Liver (tissue), 8 donors: ENCODE measurements at regions not wholly inside any gene's neighbourhood (a gene's known extent, or its start where the extent isn't known, plus 50 kb on each side); places are given as distances from the start of the nearest gene placed in this dataset.

ENCODE experiments used
- DNase-seq: peaks from one replicate; pipeline ENCODE4 v3.0.0-alpha.2; 2017; ENCODE audit warnings: low spot score
- H3K27ac ChIP-seq, 2 donors: one replicate each; pipeline ENCODE4 v1.7.0; 2013; ENCODE audit warnings: inconsistent platforms in 2 of 2, low read length in 2 of 2, control low read depth in 1 of 2, low read depth in 1 of 2, mild to moderate bottlenecking in 1 of 2
- H3K27me3 ChIP-seq, 4 donors: one replicate each; pipeline versions ENCODE4 v1.6.1 to v1.7.0; 2013; ENCODE audit warnings: low read length in 3 of 4, inconsistent platforms in 1 of 4, mild to moderate bottlenecking in 1 of 4, moderate library complexity in 1 of 4; ENCODE audit not compliant: control insufficient read depth in 4 of 4, insufficient read depth in 4 of 4
- H3K36me3 ChIP-seq, 4 donors: one replicate each; pipeline versions ENCODE4 v1.6.1 to v1.7.0; 2013; ENCODE audit warnings: low read length in 3 of 4, mild to moderate bottlenecking in 3 of 4, low read depth in 1 of 4, moderate library complexity in 1 of 4; ENCODE audit not compliant: control insufficient read depth in 4 of 4, insufficient read depth in 3 of 4
- H3K4me1 ChIP-seq, 4 donors: one replicate each; pipeline versions ENCODE4 v1.6.1 to v1.7.0; 2013; ENCODE audit warnings: low read length in 3 of 4, mild to moderate bottlenecking in 3 of 4, moderate library complexity in 1 of 4; ENCODE audit not compliant: control insufficient read depth in 4 of 4, insufficient read depth in 4 of 4
- H3K4me3 ChIP-seq, 3 donors: one replicate each; pipeline versions ENCODE4 v1.6.1 to v1.7.0; 2013; ENCODE audit warnings: low read length in 3 of 3, control low read depth in 1 of 3, low read depth in 1 of 3, mild to moderate bottlenecking in 1 of 3
- H3K9ac ChIP-seq, 2 donors: one replicate each; pipeline ENCODE4 v1.7.0; 2013; ENCODE audit warnings: low read length in 2 of 2, mild to moderate bottlenecking in 2 of 2, moderate library complexity in 2 of 2, control low read depth in 1 of 2, low read depth in 1 of 2
- H3K9me3 ChIP-seq, 4 donors: one replicate each; pipeline versions ENCODE4 v1.6.1 to v1.7.0; 2013; ENCODE audit warnings: low read length in 3 of 4; ENCODE audit not compliant: control insufficient read depth in 4 of 4
- CTCF ChIP-seq: fragments of 150-350 bp; IDR thresholded peaks from 2 replicates; pipeline ENCODE4 v1.5.1; 2017; ENCODE audit warnings: improper control_type of control experiment, low read depth, low read length; ENCODE audit not compliant: missing input control
- EGR1 ChIP-seq, 2 donors: IDR thresholded peaks; 2 replicates each; pipeline ENCODE4 v1.6.1; 2016 to 2018; ENCODE audit warnings: antibody characterized with exemption in 2 of 2, low read depth in 2 of 2
- GABPA ChIP-seq, 2 donors: IDR thresholded peaks in 1 of 2; conservative IDR thresholded peaks in 1 of 2; 2 replicates each; pipeline ENCODE4 v1.6.1; 2016; ENCODE audit warnings: antibody characterized with exemption in 2 of 2, mild to moderate bottlenecking in 1 of 2, moderate library complexity in 1 of 2
- HNF4A ChIP-seq, 2 donors: conservative IDR thresholded peaks; 2 replicates each; pipeline ENCODE4 v1.6.1; 2016; ENCODE audit warnings: antibody characterized with exemption in 2 of 2, mild to moderate bottlenecking in 2 of 2
- HNF4G ChIP-seq: IDR thresholded peaks from 2 replicates; pipeline ENCODE4 v1.6.1; 2016; ENCODE audit warnings: antibody characterized with exemption
- JUND ChIP-seq, 2 donors: IDR thresholded peaks; 2 replicates each; pipeline ENCODE4 v1.6.1; 2016; ENCODE audit warnings: antibody characterized with exemption in 2 of 2
- NR2F2 ChIP-seq: IDR thresholded peaks from 2 replicates; pipeline ENCODE4 v1.6.1; 2016; ENCODE audit warnings: antibody characterized with exemption
- RAD21 ChIP-seq, 2 donors: IDR thresholded peaks; 2 replicates each; pipeline ENCODE4 v1.6.1; 2016; ENCODE audit warnings: antibody characterized with exemption in 2 of 2, mild to moderate bottlenecking in 2 of 2
- RXRA ChIP-seq, 2 donors: IDR thresholded peaks; 2 replicates each; pipeline ENCODE4 v1.6.1; 2017 to 2018; ENCODE audit warnings: antibody characterized with exemption in 2 of 2, mild to moderate bottlenecking in 1 of 2
- SP1 ChIP-seq: IDR thresholded peaks from 2 replicates; pipeline ENCODE4 v1.6.1; 2018; ENCODE audit warnings: antibody characterized with exemption, mild to moderate bottlenecking
- TAF1 ChIP-seq: conservative IDR thresholded peaks from 2 replicates; pipeline ENCODE4 v1.6.1; 2016; ENCODE audit warnings: antibody characterized with exemption, mild to moderate bottlenecking
- YY1 ChIP-seq: IDR thresholded peaks from 2 replicates; pipeline ENCODE4 v1.6.1; 2016; ENCODE audit warnings: antibody characterized with exemption, mild to moderate bottlenecking
- ZBTB33 ChIP-seq: IDR thresholded peaks from 2 replicates; pipeline ENCODE4 v1.6.1; 2016; ENCODE audit warnings: antibody characterized with exemption
- WGBS: extraction: QIAGEN DNeasy Blood & Tissue Kit; methylation state at CpG from one replicate; pipeline ENCODE4 v1.1.7; 2013; 5-methylcytosine and 5-hydroxymethylcytosine counted together
- TF ChIP-seq, protein P1 (sequence below): IDR thresholded peaks from 2 replicates; pipeline ENCODE4 v1.6.1; 2016; ENCODE audit warnings: antibody characterized with exemption
- TF ChIP-seq, protein P2 (sequence below): IDR thresholded peaks from 2 replicates; pipeline ENCODE4 v1.6.1; 2016; ENCODE audit warnings: antibody characterized with exemption
- TF ChIP-seq, protein P3 (sequence below): IDR thresholded peaks from 2 replicates; pipeline ENCODE4 v1.6.1; 2016; ENCODE audit warnings: antibody characterized with exemption, mild to moderate bottlenecking
- donor health status: healthy.
- donor health status: healthy.
- donor health status: healthy.
- donor health status: healthy.
- donor health status: healthy.

DNA sequence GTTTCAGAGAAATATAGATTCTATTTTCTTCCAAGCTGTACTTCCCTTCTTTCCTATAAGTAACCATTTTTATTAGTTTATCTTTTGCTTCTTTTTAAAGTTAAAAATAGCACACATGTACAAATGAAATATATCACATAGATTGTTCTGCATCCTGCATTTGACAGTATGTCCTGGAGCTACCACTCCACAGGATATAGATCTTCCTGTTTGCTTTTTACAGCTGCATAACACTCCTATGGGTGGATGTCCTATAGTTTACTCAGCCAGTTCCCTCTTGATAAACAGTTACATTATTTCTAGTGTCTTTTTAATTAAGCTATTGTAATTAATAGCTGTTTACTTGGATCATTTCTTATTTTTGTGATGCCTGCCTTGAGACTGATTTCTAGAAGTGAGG is 301.6 kb upstream of the DDX53 start:
- H3K4me1 ChIP-seq, result no peaks in the 10 kb centered on the region
- DNase-seq, result no peak

DNA sequence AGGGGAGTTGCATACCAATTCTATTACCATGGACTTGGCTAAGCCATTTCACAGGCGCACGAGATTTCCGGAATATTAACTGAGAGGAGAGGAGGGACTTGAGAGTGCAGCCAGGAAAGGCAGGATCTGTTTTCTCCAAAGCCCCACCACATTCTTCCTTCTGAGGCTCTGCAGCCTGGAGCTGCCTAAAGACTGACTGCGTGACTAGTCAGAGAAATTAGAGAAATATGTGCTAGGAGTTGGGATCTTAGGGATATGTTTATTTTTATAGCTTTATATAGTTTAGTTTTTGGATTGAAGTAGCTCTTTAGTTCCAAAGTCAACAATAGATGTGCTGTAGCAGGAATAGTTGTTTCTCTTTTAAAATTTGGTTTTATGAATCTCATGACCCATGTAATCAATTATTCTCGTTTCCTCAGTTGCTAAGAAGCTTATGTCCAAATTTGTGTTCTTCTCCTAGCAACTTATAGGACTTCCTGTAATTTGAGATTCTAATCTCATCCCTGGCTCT is 300.1 kb upstream of the DDX53 start:
- no peak for DNase-seq
- H3K9me3 ChIP-seq, result peaks cover 0 to 3% (median 0%) of the 10 kb centered on the region in 4 donors
- H3K27ac ChIP-seq, result no peak overlapping the region
- no peak overlapping the region for H3K9ac ChIP-seq
- WGBS, result 59% methylated on average over 5 of the region's 5 CpGs
- TF ChIP-seq ZBTB33 (no peak), GABPA (IDR thresholded peaks at IDR 0.05 in 1 of 2, conservative IDR thresholded peaks at IDR 0.05 in 1 of 2) (no peak), EGR1 (IDR thresholded peaks at IDR 0.05; ENCODE audit: low read depth in 2 of 2) (no peak)
- no peaks in the 10 kb centered on the region for H3K27me3 ChIP-seq
- H3K4me3 ChIP-seq, result no peak overlapping the region
- H3K4me1 ChIP-seq, result no peaks in the 10 kb centered on the region
- H3K36me3 ChIP-seq, result no peaks in the 10 kb centered on the region

More for the DNA sequence above, 301.6 kb upstream of the DDX53 start:
- Histone ChIP-seq H3K4me3 (no peak overlapping the region), H3K9ac (no peak overlapping the region), H3K27me3 (no peaks in the 10 kb centered on the region), H3K27ac (no peak overlapping the region), H3K36me3 (no peaks in the 10 kb centered on the region), H3K9me3 (peaks cover 0 to 3% (median 0%) of the 10 kb centered on the region in 4 donors)
- TF ChIP-seq, protein P1, sequence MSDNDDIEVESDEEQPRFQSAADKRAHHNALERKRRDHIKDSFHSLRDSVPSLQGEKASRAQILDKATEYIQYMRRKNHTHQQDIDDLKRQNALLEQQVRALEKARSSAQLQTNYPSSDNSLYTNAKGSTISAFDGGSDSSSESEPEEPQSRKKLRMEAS, result no peak
- TF ChIP-seq, protein P2, sequence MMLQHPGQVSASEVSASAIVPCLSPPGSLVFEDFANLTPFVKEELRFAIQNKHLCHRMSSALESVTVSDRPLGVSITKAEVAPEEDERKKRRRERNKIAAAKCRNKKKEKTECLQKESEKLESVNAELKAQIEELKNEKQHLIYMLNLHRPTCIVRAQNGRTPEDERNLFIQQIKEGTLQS, result no peak
- TF ChIP-seq YY1 (no peak), NR2F2 (no peak), RAD21 (IDR thresholded peaks at IDR 0.05) (no peak), HNF4A (conservative IDR thresholded peaks at IDR 0.05) (no peak), SP1 (no peak), HNF4G (no peak), RXRA (IDR thresholded peaks at IDR 0.05) (no peak), EGR1 (IDR thresholded peaks at IDR 0.05; ENCODE audit: low read depth in 2 of 2) (no peak), GABPA (IDR thresholded peaks at IDR 0.05 in 1 of 2, conservative IDR thresholded peaks at IDR 0.05 in 1 of 2) (no peak), TAF1 (no peak), ZBTB33 (no peak)

- Histone ChIP-seq H3K9ac (no peak overlapping the region), H3K4me1 (no peaks in the 10 kb centered on the region), H3K36me3 (no peaks in the 10 kb centered on the region), H3K9me3 (no peaks in the 10 kb centered on the region), H3K27me3 (no peaks in the 10 kb centered on the region), H3K4me3 (no peak overlapping the region), H3K27ac (no peak overlapping the region)
- WGBS, result 78% methylated on average over 5 of the region's 5 CpGs
- DNase-seq, result no peak
- TF ChIP-seq, protein P2, result no peak
- TF ChIP-seq GABPA (IDR thresholded peaks at IDR 0.05 in 1 of 2, conservative IDR thresholded peaks at IDR 0.05 in 1 of 2), result no peak
- no peak for TF ChIP-seq YY1
- TF ChIP-seq, protein P1, result no peak
- TF ChIP-seq JUND (IDR thresholded peaks at IDR 0.05), result no peak
- TF ChIP-seq CTCF, result no peak
- no peak for TF ChIP-seq TAF1
- TF ChIP-seq EGR1 (IDR thresholded peaks at IDR 0.05; ENCODE audit: low read depth in 2 of 2), result no peak
- TF ChIP-seq RAD21 (IDR thresholded peaks at IDR 0.05), result no peak
- no peak for TF ChIP-seq RXRA (IDR thresholded peaks at IDR 0.05)
- TF ChIP-seq, protein P3, sequence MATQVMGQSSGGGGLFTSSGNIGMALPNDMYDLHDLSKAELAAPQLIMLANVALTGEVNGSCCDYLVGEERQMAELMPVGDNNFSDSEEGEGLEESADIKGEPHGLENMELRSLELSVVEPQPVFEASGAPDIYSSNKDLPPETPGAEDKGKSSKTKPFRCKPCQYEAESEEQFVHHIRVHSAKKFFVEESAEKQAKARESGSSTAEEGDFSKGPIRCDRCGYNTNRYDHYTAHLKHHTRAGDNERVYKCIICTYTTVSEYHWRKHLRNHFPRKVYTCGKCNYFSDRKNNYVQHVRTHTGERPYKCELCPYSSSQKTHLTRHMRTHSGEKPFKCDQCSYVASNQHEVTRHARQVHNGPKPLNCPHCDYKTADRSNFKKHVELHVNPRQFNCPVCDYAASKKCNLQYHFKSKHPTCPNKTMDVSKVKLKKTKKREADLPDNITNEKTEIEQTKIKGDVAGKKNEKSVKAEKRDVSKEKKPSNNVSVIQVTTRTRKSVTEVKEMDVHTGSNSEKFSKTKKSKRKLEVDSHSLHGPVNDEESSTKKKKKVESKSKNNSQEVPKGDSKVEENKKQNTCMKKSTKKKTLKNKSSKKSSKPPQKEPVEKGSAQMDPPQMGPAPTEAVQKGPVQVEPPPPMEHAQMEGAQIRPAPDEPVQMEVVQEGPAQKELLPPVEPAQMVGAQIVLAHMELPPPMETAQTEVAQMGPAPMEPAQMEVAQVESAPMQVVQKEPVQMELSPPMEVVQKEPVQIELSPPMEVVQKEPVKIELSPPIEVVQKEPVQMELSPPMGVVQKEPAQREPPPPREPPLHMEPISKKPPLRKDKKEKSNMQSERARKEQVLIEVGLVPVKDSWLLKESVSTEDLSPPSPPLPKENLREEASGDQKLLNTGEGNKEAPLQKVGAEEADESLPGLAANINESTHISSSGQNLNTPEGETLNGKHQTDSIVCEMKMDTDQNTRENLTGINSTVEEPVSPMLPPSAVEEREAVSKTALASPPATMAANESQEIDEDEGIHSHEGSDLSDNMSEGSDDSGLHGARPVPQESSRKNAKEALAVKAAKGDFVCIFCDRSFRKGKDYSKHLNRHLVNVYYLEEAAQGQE, result no peak
- TF ChIP-seq HNF4A (conservative IDR thresholded peaks at IDR 0.05), result no peak
- no peak for TF ChIP-seq SP1
- TF ChIP-seq NR2F2, result no peak
These were observed 286.8 kb upstream of the DDX53 start for GRCh38 chrX:22712942-22713341.
